Mucosa of gallbladder (tissue), 1 donor: ENCODE measurements at regions not wholly inside any gene's neighbourhood (a gene's known extent, or its start where the extent isn't known, plus 50 kb on each side); places are given as distances from the start of the nearest gene placed in this dataset.
A peak's percentile ranks its signal among the peaks of the same experiment; 100 is the strongest.

ENCODE experiments used
- DNase-seq: peaks from one replicate; pipeline ENCODE4 v3.0.0-alpha.2; 2020; ENCODE audit warnings: low spot score
- donor health status: DM: no; HTN: no; CAD: no.

GRCh38 chr19:29263305-29264135 lies 50.6 kb upstream of the UQCRFS1 start:
- DNase-seq, result peak; percentile 32

GRCh38 chr19:29264897-29265296 lies 51.9 kb upstream of the UQCRFS1 start:
- DNase-seq, result no peak

- DNase-seq, result no peak
Measured at GRCh38 chr19:29265436-29265835, 52.5 kb upstream of the UQCRFS1 start.

- DNase-seq, result no peak
Measured at GRCh38 chr19:29266001-29266400, 53.0 kb upstream of the UQCRFS1 start.

- no peak for DNase-seq
Measured at GRCh38 chr19:29266603-29267002, 53.7 kb upstream of the UQCRFS1 start.

- DNase-seq, result no peak
Measured at GRCh38 chr19:29267701-29268100, 54.8 kb upstream of the UQCRFS1 start.

- DNase-seq, result no peak
Measured at GRCh38 chr19:29268103-29268502, 55.2 kb upstream of the UQCRFS1 start.

GRCh38 chr19:29268721-29269393 lies 55.9 kb upstream of the UQCRFS1 start:
- no peak for DNase-seq

GRCh38 chr19:29269641-29270040 lies 56.7 kb upstream of the UQCRFS1 start:
- no peak for DNase-seq

GRCh38 chr19:29271341-29271740 lies 58.4 kb upstream of the UQCRFS1 start:
- DNase-seq, result no peak

GRCh38 chr19:29271911-29272310 lies 59.0 kb upstream of the UQCRFS1 start:
- no peak for DNase-seq

GRCh38 chr19:29273000-29273640 lies 60.2 kb upstream of the UQCRFS1 start:
- DNase-seq, result no peak

- no peak for DNase-seq
Measured at GRCh38 chr19:29275266-29275665, 62.3 kb upstream of the UQCRFS1 start.

- no peak for DNase-seq
Measured at GRCh38 chr19:29277102-29277501, 64.2 kb upstream of the UQCRFS1 start.

- no peak for DNase-seq
Measured at GRCh38 chr19:29278716-29279115, 65.8 kb upstream of the UQCRFS1 start.

- DNase-seq, result no peak
Measured at GRCh38 chr19:29283366-29283765, 70.4 kb upstream of the UQCRFS1 start.

GRCh38 chr19:29285187-29285687 lies 72.3 kb upstream of the UQCRFS1 start:
- DNase-seq, result no peak

- no peak for DNase-seq
Measured at GRCh38 chr19:29285878-29286277, 72.9 kb upstream of the UQCRFS1 start.

- DNase-seq, result no peak
Measured at GRCh38 chr19:29287061-29287460, 74.1 kb upstream of the UQCRFS1 start.

GRCh38 chr19:29288256-29288655 lies 75.3 kb upstream of the UQCRFS1 start:
- DNase-seq, result no peak

GRCh38 chr19:29289020-29289419 lies 76.1 kb upstream of the UQCRFS1 start:
- DNase-seq, result no peak

GRCh38 chr19:29290853-29291252 lies 77.9 kb upstream of the UQCRFS1 start:
- no peak for DNase-seq

- DNase-seq, result no peak
Measured at GRCh38 chr19:29292153-29292552, 79.2 kb upstream of the UQCRFS1 start.
